ENCODE measurements at regions not wholly inside any gene's neighbourhood (a gene's known extent, or its start where the extent isn't known, plus 50 kb on each side); places are given as distances from the start of the nearest gene placed in this dataset.

DNA sequence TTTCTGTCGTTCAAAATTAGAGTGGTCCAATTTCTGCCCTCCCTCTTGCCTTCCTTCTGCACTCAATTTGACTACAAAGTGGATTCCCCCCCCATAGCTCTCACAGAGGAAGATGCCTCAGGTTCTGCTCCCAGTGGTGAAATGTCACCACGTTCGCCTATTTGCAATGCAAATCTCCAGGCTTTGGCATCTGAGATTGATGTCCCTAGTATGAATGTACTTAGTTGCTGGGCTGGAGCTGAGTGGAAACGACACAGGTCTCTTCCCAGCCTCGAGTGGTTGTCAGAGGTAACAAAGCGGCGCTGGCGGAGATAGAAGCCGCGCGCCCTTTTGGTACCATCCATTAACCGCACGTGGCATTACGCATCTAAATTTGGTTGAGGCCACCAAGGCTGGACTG, 860.1 kb downstream of the MCTP2 start:
- TF ChIP-seq, protein P1, sequence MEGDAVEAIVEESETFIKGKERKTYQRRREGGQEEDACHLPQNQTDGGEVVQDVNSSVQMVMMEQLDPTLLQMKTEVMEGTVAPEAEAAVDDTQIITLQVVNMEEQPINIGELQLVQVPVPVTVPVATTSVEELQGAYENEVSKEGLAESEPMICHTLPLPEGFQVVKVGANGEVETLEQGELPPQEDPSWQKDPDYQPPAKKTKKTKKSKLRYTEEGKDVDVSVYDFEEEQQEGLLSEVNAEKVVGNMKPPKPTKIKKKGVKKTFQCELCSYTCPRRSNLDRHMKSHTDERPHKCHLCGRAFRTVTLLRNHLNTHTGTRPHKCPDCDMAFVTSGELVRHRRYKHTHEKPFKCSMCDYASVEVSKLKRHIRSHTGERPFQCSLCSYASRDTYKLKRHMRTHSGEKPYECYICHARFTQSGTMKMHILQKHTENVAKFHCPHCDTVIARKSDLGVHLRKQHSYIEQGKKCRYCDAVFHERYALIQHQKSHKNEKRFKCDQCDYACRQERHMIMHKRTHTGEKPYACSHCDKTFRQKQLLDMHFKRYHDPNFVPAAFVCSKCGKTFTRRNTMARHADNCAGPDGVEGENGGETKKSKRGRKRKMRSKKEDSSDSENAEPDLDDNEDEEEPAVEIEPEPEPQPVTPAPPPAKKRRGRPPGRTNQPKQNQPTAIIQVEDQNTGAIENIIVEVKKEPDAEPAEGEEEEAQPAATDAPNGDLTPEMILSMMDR (IDR thresholded peaks at IDR 0.05): no peak
- TF ChIP-seq POLR2A (IDR thresholded peaks at IDR 0.05): no peak
- Histone ChIP-seq H3K4me1 (replicated peaks in 1 of 2) (no peaks in the 10 kb centered on the region), H3K27me3 (no peaks in the 10 kb centered on the region), H3K9me3 (replicated peaks in 1 of 3) (no peaks in the 10 kb centered on the region), H3K4me3 (no peak overlapping the region), H3K27ac (no peak overlapping the region), H3K36me3 (replicated peaks in 1 of 2) (no peaks in the 10 kb centered on the region)
- DNase-seq: no peak
- 83 to 91% (median 87%) methylated on average over 14 of the region's 14 CpGs for WGBS, 4 donors
- intact Hi-C loops (cut with DNase I): no loop called here

DNA sequence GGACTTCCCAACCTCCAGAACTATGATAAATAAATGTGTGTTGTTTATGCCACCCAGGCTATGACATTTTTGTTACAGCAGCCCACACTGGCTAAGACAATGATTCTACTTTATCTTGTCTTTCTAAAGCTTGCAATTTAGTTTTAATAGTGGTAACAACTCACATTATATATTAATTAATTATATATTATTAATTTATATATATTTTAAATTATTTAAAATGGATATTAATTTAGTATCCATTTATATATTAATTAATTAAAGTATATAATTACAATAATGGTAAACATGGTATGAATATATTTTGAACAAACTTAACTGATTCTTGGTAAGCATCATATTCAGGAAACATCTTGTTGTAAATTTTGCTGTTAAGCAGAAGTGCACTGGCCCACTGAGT, 863.9 kb downstream of the MCTP2 start:
- H3K27me3 ChIP-seq: no peaks in the 10 kb centered on the region
- intact Hi-C loops (cut with DNase I): no loop called here
- no peaks in the 10 kb centered on the region for H3K4me1 ChIP-seq (replicated peaks in 1 of 2)
- no peak overlapping the region for H3K27ac ChIP-seq
- TF ChIP-seq POLR2A (IDR thresholded peaks at IDR 0.05): no peak
- TF ChIP-seq, protein P1 (IDR thresholded peaks at IDR 0.05): no peak
- H3K9me3 ChIP-seq (replicated peaks in 1 of 3): no peaks in the 10 kb centered on the region
- H3K36me3 ChIP-seq (replicated peaks in 1 of 2): no peaks in the 10 kb centered on the region
- H3K4me3 ChIP-seq: no peak overlapping the region
- DNase-seq: no peak

DNA sequence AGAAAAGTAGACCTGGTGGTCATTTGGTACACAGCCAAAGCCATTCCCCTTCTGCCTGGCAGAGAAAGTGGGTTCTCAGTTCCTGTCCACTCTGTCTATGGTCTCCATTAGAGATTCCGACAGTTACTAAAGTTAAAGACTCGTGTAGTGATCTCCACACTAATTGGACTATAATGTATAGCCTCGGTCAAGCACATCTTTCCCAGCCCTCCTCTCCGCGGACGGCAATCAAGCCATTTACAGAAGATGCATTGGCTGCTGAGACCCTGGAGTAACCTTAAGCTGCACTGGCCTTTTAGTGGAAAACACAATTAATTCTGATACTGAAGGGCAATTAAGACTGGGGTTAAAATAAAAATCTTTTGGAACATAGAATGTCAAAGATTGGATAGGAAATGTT, 865.3 kb downstream of the MCTP2 start:
- 63 to 74% (median 70%) methylated on average over 5 to 6 of the region's 6 CpGs for WGBS, 4 donors
- no peak for DNase-seq
- no peaks in the 10 kb centered on the region for H3K4me1 ChIP-seq (replicated peaks in 1 of 2)
- no peaks in the 10 kb centered on the region for H3K27me3 ChIP-seq
- no peak overlapping the region for H3K4me3 ChIP-seq
- no peaks in the 10 kb centered on the region for H3K9me3 ChIP-seq (replicated peaks in 1 of 3)
- H3K36me3 ChIP-seq (replicated peaks in 1 of 2): no peaks in the 10 kb centered on the region
- intact Hi-C loops (cut with DNase I): no loop called here
- TF ChIP-seq, protein P1 (IDR thresholded peaks at IDR 0.05): no peak
- no peak for TF ChIP-seq POLR2A (IDR thresholded peaks at IDR 0.05)
- no peak overlapping the region for H3K27ac ChIP-seq

DNA sequence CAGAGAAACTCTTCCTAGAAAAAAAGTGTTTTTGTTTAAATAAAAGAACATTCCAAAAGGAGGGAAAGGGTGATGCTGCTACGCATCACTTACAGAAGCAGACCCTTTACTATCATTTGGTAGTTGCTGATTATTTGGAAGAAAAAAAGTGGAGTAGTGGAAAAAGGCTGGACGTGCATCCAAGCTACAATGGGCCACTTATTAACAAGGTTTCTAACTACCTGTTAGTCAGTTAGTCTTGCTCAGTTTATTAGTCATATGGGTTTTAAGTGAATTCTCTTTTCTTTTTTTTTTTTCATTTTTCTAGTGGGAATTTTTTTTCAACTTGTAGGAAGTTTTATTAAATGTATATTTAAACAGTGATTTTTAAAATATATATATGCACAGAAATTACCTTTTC, 866.0 kb downstream of the MCTP2 start:
- Histone ChIP-seq H3K36me3 (replicated peaks in 1 of 2) (no peaks in the 10 kb centered on the region), H3K9me3 (replicated peaks in 1 of 3) (no peaks in the 10 kb centered on the region), H3K27ac (no peak overlapping the region), H3K4me3 (no peak overlapping the region), H3K27me3 (no peaks in the 10 kb centered on the region), H3K4me1 (replicated peaks in 1 of 2) (no peaks in the 10 kb centered on the region)
- WGBS, 4 donors: 72 to 84% (median 76%) methylated on average over 2 of the region's 2 CpGs
- no peak for DNase-seq
- intact Hi-C loops (cut with DNase I): no loop called here
- TF ChIP-seq POLR2A (IDR thresholded peaks at IDR 0.05): no peak
- TF ChIP-seq, protein P1 (IDR thresholded peaks at IDR 0.05): no peak
